ENCODE measurements at regions not wholly inside any gene's neighbourhood (a gene's known extent, or its start where the extent isn't known, plus 50 kb on each side); places are given as distances from the start of the nearest gene placed in this dataset.
"Not testable (repeated sequence)": the region's sequence is repeated elsewhere in the genome, so short reads cannot be mapped to it uniquely, and the experiment has no call there.

DNA sequence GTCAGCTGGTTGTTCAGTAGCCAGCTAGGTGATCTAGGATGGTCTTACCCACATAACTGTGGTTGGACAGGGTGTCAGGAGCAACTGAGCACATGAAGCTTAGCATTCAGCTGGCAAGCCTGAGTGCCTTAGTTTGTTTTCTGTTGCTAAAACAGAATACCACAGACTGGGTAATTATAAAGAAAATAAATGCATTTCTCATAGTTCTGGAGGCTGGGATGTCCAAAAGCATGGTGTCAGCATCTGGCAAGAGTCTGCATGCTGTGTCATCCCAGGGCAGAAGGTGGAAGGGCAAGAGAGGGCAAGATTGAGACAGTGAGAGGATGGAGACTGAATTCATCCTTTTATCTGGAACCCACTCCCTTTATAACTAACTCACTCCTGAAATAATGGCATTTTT lies 921.5 kb downstream of the TLE4 start:
- intact Hi-C loops (cut with DNase I) = no loop called here
- no peaks in the 10 kb centered on the region for H3K27me3 ChIP-seq
- TF ChIP-seq, protein P1, sequence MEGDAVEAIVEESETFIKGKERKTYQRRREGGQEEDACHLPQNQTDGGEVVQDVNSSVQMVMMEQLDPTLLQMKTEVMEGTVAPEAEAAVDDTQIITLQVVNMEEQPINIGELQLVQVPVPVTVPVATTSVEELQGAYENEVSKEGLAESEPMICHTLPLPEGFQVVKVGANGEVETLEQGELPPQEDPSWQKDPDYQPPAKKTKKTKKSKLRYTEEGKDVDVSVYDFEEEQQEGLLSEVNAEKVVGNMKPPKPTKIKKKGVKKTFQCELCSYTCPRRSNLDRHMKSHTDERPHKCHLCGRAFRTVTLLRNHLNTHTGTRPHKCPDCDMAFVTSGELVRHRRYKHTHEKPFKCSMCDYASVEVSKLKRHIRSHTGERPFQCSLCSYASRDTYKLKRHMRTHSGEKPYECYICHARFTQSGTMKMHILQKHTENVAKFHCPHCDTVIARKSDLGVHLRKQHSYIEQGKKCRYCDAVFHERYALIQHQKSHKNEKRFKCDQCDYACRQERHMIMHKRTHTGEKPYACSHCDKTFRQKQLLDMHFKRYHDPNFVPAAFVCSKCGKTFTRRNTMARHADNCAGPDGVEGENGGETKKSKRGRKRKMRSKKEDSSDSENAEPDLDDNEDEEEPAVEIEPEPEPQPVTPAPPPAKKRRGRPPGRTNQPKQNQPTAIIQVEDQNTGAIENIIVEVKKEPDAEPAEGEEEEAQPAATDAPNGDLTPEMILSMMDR (IDR thresholded peaks at IDR 0.05) = no peak
- H3K27ac ChIP-seq = no peak overlapping the region
- H3K36me3 ChIP-seq = no peaks in the 10 kb centered on the region
- no peak overlapping the region for H3K4me3 ChIP-seq
- FAIRE-seq (no peak), DNase-seq (no peak), ATAC-seq (no peak)
- H3K4me1 ChIP-seq = no peaks in the 10 kb centered on the region
- no peaks in the 10 kb centered on the region for H3K9me3 ChIP-seq

DNA sequence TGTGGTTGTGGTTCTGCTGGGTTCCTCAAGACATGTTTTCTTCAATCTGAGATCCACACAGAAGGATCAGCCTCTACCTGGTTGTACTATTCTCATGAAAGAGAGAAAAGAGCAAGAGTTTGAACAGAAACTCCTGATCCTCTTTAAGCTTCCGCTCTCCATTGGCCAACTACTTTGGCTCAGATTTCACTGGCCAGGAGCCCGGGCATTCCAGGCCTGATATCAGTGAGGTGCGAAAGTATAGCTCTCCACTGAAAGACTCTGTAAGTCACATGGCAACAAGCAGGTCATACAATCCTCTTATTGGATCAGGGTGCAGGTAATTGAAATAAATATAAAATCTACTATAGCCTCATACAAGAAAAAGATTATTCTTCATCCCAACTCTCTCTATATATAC lies 920.5 kb downstream of the TLE4 start:
- peak overlapping the region in 1 of 4 donors; percentile 44 for H3K27ac ChIP-seq
- no peak for FAIRE-seq
- ATAC-seq = peak; percentile 73 to 94 (median 84)
- no peaks in the 10 kb centered on the region for H3K9me3 ChIP-seq
- no peak overlapping the region for H3K4me3 ChIP-seq
- no peaks in the 10 kb centered on the region for H3K27me3 ChIP-seq
- no peaks in the 10 kb centered on the region for H3K4me1 ChIP-seq
- DNase-seq = peak in 5 of 6 donors; percentile 26 to 54 (median 41)
- TF ChIP-seq, protein P1 (IDR thresholded peaks at IDR 0.05) = no peak
- intact Hi-C loops (cut with DNase I) = no loop called here
- 10 to 11% methylated on average over 3 of the region's 3 CpGs for WGBS, 2 donors
- no peaks in the 10 kb centered on the region for H3K36me3 ChIP-seq

DNA sequence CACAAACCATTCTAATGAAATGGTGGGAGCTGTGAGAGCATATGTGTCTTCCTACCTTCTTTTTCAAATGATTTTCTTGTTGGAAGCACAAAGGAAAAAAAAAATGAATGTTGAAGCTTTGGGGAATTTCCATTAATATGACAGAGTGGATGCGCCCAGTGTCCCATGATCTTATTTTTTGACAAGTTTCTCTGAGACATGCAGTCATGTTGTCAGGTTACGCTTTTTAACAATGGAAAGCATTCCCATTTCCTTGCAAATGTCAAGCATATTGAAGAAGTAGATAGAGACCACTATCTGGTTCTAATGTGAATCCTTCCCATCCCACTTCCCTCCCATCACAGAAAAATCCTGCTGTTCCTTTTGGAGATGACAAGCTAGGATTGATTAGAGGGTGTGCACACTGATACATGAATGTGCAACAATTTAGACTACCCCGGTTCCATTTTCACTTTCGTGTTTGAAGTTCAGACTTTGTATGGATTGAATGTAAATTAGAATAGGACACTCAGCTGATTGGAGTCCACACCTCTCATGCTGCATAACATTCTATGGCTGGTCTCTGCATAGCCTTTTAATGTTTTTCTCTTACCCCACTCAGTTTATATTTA lies 919.4 kb downstream of the TLE4 start:
- DNase-seq = no peak
- intact Hi-C loops (cut with DNase I) = no loop called here
- H3K4me3 ChIP-seq = no peak overlapping the region
- FAIRE-seq = no peak
- no peaks in the 10 kb centered on the region for H3K27me3 ChIP-seq
- no peaks in the 10 kb centered on the region for H3K4me1 ChIP-seq
- no peaks in the 10 kb centered on the region for H3K9me3 ChIP-seq
- H3K27ac ChIP-seq = no peak overlapping the region
- TF ChIP-seq, protein P1 (IDR thresholded peaks at IDR 0.05) = no peak
- ATAC-seq = no peak
- WGBS, 2 donors = 68 to 77% methylated on average over 4 of the region's 4 CpGs
- H3K36me3 ChIP-seq = no peaks in the 10 kb centered on the region

DNA sequence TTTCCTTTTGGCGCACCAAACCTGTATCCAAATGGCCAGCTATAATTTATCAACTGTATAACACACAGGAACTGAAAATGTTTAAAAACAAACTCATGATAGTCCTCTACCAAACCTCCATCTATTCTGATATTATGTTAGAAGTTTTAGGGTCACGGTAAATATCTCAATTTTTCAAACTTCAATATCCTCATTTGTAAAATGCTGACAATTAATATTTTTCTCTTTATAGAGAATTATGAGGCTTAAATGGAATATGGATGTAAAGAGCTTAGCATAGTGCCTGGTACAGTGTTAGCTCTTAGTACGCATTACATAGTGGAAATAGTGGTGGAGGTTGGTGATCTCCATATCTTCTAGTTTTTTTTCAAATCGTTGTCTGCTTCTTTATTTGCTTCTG lies 917.6 kb downstream of the TLE4 start:
- H3K27ac ChIP-seq = no peak overlapping the region
- DNase-seq (no peak), FAIRE-seq (no peak), ATAC-seq (no peak)
- H3K4me1 ChIP-seq = no peaks in the 10 kb centered on the region
- intact Hi-C loops (cut with DNase I) = no loop called here
- no peak overlapping the region for H3K4me3 ChIP-seq
- no peaks in the 10 kb centered on the region for H3K36me3 ChIP-seq
- WGBS, 2 donors = 81 to 84% methylated on average over 4 of the region's 4 CpGs
- H3K9me3 ChIP-seq = no peaks in the 10 kb centered on the region
- TF ChIP-seq, protein P1 (IDR thresholded peaks at IDR 0.05) = no peak
- no peaks in the 10 kb centered on the region for H3K27me3 ChIP-seq

DNA sequence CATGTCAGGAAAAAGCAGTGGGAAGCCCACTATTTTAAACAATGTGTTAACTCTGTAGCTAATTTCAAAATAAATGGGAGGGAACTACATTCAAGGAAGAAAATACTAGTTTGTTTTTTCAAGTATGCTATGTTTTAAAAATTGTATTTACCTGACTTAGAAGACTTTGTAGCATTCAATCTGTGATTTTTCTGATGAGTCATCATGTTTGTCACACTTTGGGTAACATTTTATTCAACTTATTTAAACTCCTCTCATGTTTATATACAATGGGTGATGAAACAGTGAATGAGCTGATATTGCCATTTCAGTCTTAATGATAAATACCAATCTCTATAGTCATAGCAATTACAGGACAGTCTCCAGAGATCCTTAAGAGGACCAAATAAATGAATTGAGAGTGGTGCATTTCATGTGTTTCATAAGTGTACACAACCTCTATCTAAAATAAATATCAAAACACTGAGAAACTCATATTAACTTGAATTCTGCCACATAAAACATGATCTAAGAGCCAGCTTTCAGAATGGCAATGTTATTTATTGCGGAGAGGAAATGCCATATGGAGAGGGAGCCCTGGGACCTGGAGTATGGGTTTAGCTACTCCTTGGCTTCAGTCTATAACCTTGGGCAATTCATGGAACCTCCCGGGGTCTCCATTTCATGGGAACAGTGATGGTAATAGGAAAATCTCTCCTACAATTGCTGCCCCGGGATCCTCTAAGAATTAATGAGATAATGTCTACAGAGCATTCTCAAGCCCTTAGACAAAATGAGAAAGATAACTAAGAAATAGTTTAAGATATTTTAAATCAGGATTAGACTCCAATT lies 913.9 kb downstream of the TLE4 start:
- no peak for ATAC-seq
- H3K27me3 ChIP-seq = no peaks in the 10 kb centered on the region
- no peak for FAIRE-seq
- H3K4me3 ChIP-seq = no peak overlapping the region
- H3K4me1 ChIP-seq = no peaks in the 10 kb centered on the region
- no peak for DNase-seq
- intact Hi-C loops (cut with DNase I) = no loop called here
- no peaks in the 10 kb centered on the region for H3K9me3 ChIP-seq
- H3K27ac ChIP-seq = no peak overlapping the region
- H3K36me3 ChIP-seq = no peaks in the 10 kb centered on the region
- TF ChIP-seq, protein P1 (IDR thresholded peaks at IDR 0.05) = no peak
- WGBS, 2 donors = 86 to 93% methylated on average over 3 of the region's 3 CpGs

DNA sequence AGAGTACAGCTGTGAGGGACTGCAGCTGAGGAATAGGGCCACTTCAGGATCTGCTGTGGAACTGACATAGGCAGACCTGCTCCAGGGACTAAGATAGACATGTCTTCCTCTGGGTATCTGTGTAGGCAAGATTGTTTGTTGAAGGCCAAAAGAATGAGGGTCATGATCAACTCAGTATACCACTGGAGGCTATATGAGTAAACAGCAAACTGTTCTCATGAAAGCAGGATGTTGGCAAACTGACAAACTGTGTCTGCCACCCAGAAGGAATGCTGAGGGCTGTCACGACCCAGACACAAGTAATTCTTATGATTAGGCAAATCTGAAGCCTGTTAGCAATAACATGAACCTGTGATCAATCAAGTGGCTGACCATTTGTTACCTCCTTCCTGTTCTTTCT lies 910.5 kb downstream of the TLE4 start:
- FAIRE-seq; H3K27me3 ChIP-seq; H3K27ac ChIP-seq; intact Hi-C loops (cut with DNase I); DNase-seq; H3K36me3 ChIP-seq; H3K9me3 ChIP-seq; H3K4me3 ChIP-seq; H3K4me1 ChIP-seq; ATAC-seq: not testable (repeated sequence)
- 13 to 14% methylated on average over 1 of the region's 1 CpG for WGBS, 2 donors

All from pancreas (tissue), 10 donors.